Activated CD8-positive, alpha-beta T cell treated with anti-CD3 and anti-CD28 coated beads, Interleukin-2, amount 10 ng/mL, durations not matched to agents 7 days and 5 days (primary cell): ENCODE measurements at regions not wholly inside any gene's neighbourhood (a gene's known extent, or its start where the extent isn't known, plus 50 kb on each side); places are given as distances from the start of the nearest gene placed in this dataset.
A peak's percentile ranks its signal among the peaks of the same experiment; 100 is the strongest.

ENCODE experiments used
- ATAC-seq: fragments of 150-1000 bp; cut with Tn5 transposase; one replicate; pipeline ENCODE4 v1.10.0; 2021; ENCODE audit warnings: moderate library complexity
- CTCF ChIA-PET: fragments of 350-600 bp; sonication (Branson Sonifier 250); formaldehyde crosslinking; loops from one replicate; lab custom pipeline; 2021; ENCODE audit warnings: antibody characterized with exemption; lab: Charles Lee
- POLR2A ChIA-PET: fragments of 350-600 bp; sonication (Branson Sonifier 250); formaldehyde crosslinking; loops from one replicate; lab custom pipeline; 2021; ENCODE audit warnings: antibody characterized with exemption; lab: Charles Lee
- DNase-seq: peaks from one replicate; pipeline ENCODE4 v3.0.0-alpha.2; 2020
- H3K27ac Mint-ChIP-seq: one replicate; pipeline ENCODE4 v1.8.0; 2021; ENCODE audit warnings: mild to moderate bottlenecking, mixed read lengths
- H3K27me3 Mint-ChIP-seq: one replicate; pipeline ENCODE4 v1.8.0; 2021; ENCODE audit warnings: low read depth, mixed read lengths
- H3K36me3 Mint-ChIP-seq: one replicate; pipeline ENCODE4 v1.8.0; 2021; ENCODE audit warnings: low read depth, mixed read lengths
- H3K4me1 Mint-ChIP-seq: one replicate; pipeline ENCODE4 v1.8.0; 2021; ENCODE audit warnings: low read depth, mixed read lengths
- H3K4me3 Mint-ChIP-seq: one replicate; pipeline ENCODE4 v1.8.0; 2021; ENCODE audit warnings: mild to moderate bottlenecking, mixed read lengths
- H3K9me3 Mint-ChIP-seq: one replicate; pipeline ENCODE4 v1.8.0; 2022; ENCODE audit warnings: mixed read lengths; ENCODE audit not compliant: insufficient read depth

DNA sequence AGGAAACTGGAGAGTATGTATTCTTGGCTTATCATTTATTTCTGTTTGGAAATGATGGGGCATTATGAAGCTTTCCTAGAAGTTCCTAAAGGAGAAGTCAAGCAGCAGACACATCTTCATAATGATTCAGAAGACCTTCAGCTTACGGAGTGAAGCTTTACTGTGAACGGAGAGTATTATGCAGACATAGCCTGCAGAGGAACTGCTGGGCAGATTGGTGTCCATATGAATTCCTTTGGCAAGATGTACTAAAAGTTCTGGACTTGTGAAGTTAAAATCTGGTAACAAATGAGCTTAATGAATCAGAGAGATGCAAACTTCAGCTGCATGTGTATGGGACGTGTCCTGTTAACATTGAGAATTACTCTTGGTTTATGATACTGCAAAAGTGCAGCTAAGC, 60.1 kb downstream of the NABP1 start:
- Mint-ChIP-seq H3K36me3 (no peaks in the 10 kb centered on the region), H3K9me3 (no peaks in the 10 kb centered on the region), H3K4me1 (peaks cover 16% of the 10 kb centered on the region), H3K27me3 (peaks cover 35% of the 10 kb centered on the region), H3K4me3 (no peak overlapping the region), H3K27ac (no peak overlapping the region)
- ATAC-seq (no peak), DNase-seq (no peak)
- POLR2A ChIA-PET = no interaction called here
- CTCF ChIA-PET = interaction anchor here (1.2 kb wide), 1 partner anchor 23 kb away, joined by 4 read pairs; no protein-coding TSS in a partner anchor

- Mint-ChIP-seq H3K36me3 (no peaks in the 10 kb centered on the region), H3K27ac (no peak overlapping the region), H3K4me3 (no peak overlapping the region), H3K27me3 (peaks cover 38% of the 10 kb centered on the region), H3K4me1 (peaks cover 16% of the 10 kb centered on the region), H3K9me3 (no peaks in the 10 kb centered on the region)
- POLR2A ChIA-PET = no interaction called here
- ATAC-seq (no peak), DNase-seq (no peak)
- CTCF ChIA-PET = interaction anchor here (1.2 kb wide), 1 partner anchor 23 kb away, joined by 4 read pairs; no protein-coding TSS in a partner anchor
Measured at GRCh38 chr2:191738667-191739066, 60.7 kb downstream of the NABP1 start.

GRCh38 chr2:191739194-191739593, 61.3 kb downstream of the NABP1 start:
- H3K4me3 Mint-ChIP-seq = no peak overlapping the region
- peaks cover 35% of the 10 kb centered on the region for H3K27me3 Mint-ChIP-seq
- ATAC-seq = no peak
- no peaks in the 10 kb centered on the region for H3K9me3 Mint-ChIP-seq
- DNase-seq = no peak
- CTCF ChIA-PET = no interaction called here
- POLR2A ChIA-PET = interaction anchor here (1.3 to 1.6 kb wide), 2 partner anchors 13 to 61 kb away, joined by 3 to 10 read pairs; partner anchors contain the start of gene NABP1
- no peak overlapping the region for H3K27ac Mint-ChIP-seq
- H3K4me1 Mint-ChIP-seq = peaks cover 16% of the 10 kb centered on the region
- no peaks in the 10 kb centered on the region for H3K36me3 Mint-ChIP-seq

GRCh38 chr2:191740016-191740419, 62.1 kb downstream of the NABP1 start:
- Mint-ChIP-seq H3K27ac (peak overlapping the region; percentile 79), H3K27me3 (peaks cover 31% of the 10 kb centered on the region), H3K4me3 (peak overlapping the region; percentile 11), H3K9me3 (no peaks in the 10 kb centered on the region), H3K4me1 (peaks cover 16% of the 10 kb centered on the region), H3K36me3 (no peaks in the 10 kb centered on the region)
- ATAC-seq (peak; percentile 97), DNase-seq (peak; percentile 89)
- POLR2A ChIA-PET = interaction anchor here (1.3 to 1.6 kb wide), 3 partner anchors 14 to 64 kb away, joined by 3 to 10 read pairs (median 4); partner anchors contain the start of gene NABP1
- CTCF ChIA-PET = interaction anchor here (1.1 kb wide), 1 partner anchor 173 kb away, joined by 3 read pairs; no protein-coding TSS in a partner anchor

DNA sequence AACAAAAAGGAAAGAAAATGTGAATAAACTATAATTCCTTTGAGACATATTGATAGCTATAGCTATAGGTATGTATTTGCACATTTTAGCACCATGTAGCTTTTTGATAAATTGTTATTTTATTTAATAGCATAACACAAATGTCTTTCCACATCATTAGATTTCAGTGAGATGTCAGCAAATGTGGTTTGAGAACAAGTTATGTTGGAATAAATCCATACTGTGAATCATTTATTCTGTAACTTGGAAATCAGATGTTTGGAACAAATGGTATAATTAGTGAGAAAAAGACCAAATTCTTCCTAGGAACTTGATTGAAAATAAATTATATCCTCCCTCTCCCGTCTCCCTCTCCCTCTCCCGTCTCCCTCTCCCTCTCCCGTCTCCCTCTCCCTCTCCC, 62.8 kb downstream of the NABP1 start:
- DNase-seq = no peak
- H3K36me3 Mint-ChIP-seq = no peaks in the 10 kb centered on the region
- H3K9me3 Mint-ChIP-seq = no peaks in the 10 kb centered on the region
- H3K4me3 Mint-ChIP-seq = no peak overlapping the region
- H3K4me1 Mint-ChIP-seq = peaks cover 16% of the 10 kb centered on the region
- peaks cover 35% of the 10 kb centered on the region for H3K27me3 Mint-ChIP-seq
- no peak for ATAC-seq
- ChIA-PET CTCF (interaction anchor here (1.1 kb wide), 1 partner anchor 174 kb away, joined by 3 read pairs; no protein-coding TSS in a partner anchor), POLR2A (interaction anchor here (1.3 to 1.6 kb wide), 3 partner anchors 14 to 65 kb away, joined by 3 to 10 read pairs (median 4); partner anchors contain the start of gene NABP1)
- no peak overlapping the region for H3K27ac Mint-ChIP-seq

DNA sequence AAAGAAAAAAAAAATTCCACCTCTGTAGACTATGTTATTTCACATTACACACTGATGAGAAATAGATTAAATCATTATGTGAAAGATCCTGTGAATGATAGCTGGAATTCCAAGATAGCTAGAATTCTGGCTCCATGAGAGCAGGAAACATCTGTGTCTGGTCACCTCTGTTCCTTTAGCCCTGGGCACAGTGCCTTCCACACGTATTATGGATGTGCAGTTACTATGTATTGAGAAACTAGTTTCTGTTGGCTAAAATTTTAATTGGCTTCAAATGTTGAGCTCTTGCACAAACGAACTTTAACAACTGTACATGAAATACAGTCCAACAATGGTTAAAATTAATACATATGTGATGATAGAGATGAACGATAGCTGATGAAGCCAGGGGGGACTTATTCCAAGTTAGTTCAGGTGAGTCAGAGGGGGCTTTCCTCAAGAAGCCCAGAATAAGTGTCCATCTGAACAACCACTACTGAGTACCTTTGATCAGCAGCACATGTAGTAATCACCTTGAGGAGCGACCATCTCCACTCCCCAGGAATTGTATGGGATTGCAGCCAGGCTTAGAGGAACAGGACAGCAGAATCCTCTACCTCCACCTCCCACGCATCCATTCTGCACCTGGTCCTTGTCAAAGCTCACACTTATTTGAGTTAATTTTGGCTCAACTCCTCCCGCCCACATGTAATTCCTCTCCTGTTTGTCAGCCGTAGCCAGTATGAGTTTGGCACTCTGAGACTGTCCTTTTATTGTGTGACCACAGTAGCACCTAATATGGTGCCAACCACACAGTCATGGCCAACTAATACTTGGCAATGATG, 68.6 kb downstream of the NABP1 start:
- H3K27me3 Mint-ChIP-seq = peaks cover 45% of the 10 kb centered on the region
- CTCF ChIA-PET = interaction anchor here (1.1 kb wide), 1 partner anchor 12 kb away, joined by 5 read pairs; no protein-coding TSS in a partner anchor
- no peak for ATAC-seq
- no peak for DNase-seq
- POLR2A ChIA-PET = no interaction called here
- peaks cover 2% of the 10 kb centered on the region for H3K4me1 Mint-ChIP-seq
- H3K9me3 Mint-ChIP-seq = no peaks in the 10 kb centered on the region
- no peak overlapping the region for H3K4me3 Mint-ChIP-seq
- H3K36me3 Mint-ChIP-seq = no peaks in the 10 kb centered on the region
- H3K27ac Mint-ChIP-seq = no peak overlapping the region

DNA sequence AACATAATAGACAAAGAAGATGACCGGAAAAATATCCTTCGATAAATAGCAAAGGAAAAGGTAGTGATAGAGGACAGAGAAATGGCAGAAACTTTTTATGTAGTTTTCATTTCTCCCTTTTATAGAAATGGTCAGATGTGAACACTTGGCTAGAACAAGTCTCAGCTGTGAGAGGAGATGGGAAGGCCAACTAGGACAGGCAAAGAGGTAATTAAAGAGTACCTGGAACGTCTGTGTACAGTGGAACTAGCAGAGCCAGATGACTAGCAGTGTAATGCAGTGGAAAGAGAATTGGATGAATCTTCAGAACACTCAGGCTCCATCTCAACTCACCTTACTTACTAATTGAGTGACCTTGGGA, 69.2 kb downstream of the NABP1 start:
- Mint-ChIP-seq H3K9me3 (no peaks in the 10 kb centered on the region), H3K27me3 (peaks cover 47% of the 10 kb centered on the region), H3K36me3 (no peaks in the 10 kb centered on the region), H3K4me1 (peaks cover 2% of the 10 kb centered on the region), H3K4me3 (no peak overlapping the region), H3K27ac (no peak overlapping the region)
- POLR2A ChIA-PET = no interaction called here
- ATAC-seq (no peak), DNase-seq (no peak)
- CTCF ChIA-PET = interaction anchor here (1.3 kb wide), 1 partner anchor 49 kb away, joined by 3 read pairs; no protein-coding TSS in a partner anchor

GRCh38 chr2:191748059-191748461, 70.1 kb downstream of the NABP1 start:
- POLR2A ChIA-PET = no interaction called here
- H3K4me3 Mint-ChIP-seq = no peak overlapping the region
- H3K27me3 Mint-ChIP-seq = peaks cover 50% of the 10 kb centered on the region
- DNase-seq (no peak), ATAC-seq (no peak)
- no peaks in the 10 kb centered on the region for H3K36me3 Mint-ChIP-seq
- CTCF ChIA-PET = interaction anchor here (0.6 to 1.6 kb wide), 4 partner anchors 11 to 414 kb away, joined by 3 to 7 read pairs (median 3); no protein-coding TSS in a partner anchor
- H3K27ac Mint-ChIP-seq = no peak overlapping the region
- H3K9me3 Mint-ChIP-seq = no peaks in the 10 kb centered on the region
- H3K4me1 Mint-ChIP-seq = peaks cover 2% of the 10 kb centered on the region

DNA sequence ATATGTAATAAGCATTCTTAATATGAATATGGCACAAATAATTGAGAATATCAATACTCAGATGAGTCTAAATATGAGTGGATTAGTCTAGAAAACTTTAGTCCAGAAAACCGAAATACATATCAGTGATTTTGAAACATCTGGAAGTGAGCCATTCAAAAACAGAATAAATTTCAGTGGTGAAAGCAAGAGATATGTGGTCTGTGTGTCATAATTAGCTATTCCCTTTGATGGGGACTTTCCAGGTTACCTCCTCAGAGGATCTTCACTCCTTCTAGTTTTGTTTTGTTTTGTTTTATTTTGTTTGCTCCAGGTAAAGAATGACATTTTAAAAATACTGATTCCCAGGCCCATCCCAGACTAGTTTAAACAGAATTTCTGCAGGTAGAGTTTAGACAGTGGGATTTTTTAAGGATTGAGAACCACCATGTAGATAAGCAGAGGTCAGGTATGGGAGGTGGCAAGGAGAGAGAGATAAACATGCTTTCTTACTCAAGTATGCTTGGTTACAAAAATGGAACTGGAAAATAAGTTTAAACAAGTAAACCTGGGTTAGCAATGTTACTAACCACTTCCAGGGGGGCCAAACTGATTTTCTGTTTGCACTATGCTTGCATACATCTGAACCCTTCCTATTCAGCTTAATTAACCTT, 70.7 kb downstream of the NABP1 start:
- no peak for ATAC-seq
- H3K27me3 Mint-ChIP-seq = peaks cover 50% of the 10 kb centered on the region
- POLR2A ChIA-PET = no interaction called here
- CTCF ChIA-PET = interaction anchor here (0.6 to 1.6 kb wide), 4 partner anchors 10 to 414 kb away, joined by 3 to 7 read pairs (median 3); no protein-coding TSS in a partner anchor
- no peak overlapping the region for H3K27ac Mint-ChIP-seq
- H3K9me3 Mint-ChIP-seq = no peaks in the 10 kb centered on the region
- peaks cover 2% of the 10 kb centered on the region for H3K4me1 Mint-ChIP-seq
- H3K36me3 Mint-ChIP-seq = no peaks in the 10 kb centered on the region
- H3K4me3 Mint-ChIP-seq = no peak overlapping the region
- DNase-seq = no peak

GRCh38 chr2:191749181-191749540, 71.2 kb downstream of the NABP1 start:
- POLR2A ChIA-PET = no interaction called here
- Mint-ChIP-seq H3K4me1 (peaks cover 2% of the 10 kb centered on the region), H3K4me3 (no peak overlapping the region), H3K9me3 (no peaks in the 10 kb centered on the region), H3K27ac (no peak overlapping the region), H3K27me3 (peaks cover 48% of the 10 kb centered on the region), H3K36me3 (no peaks in the 10 kb centered on the region)
- DNase-seq = no peak
- ATAC-seq = no peak
- CTCF ChIA-PET = interaction anchor here (1.6 kb wide), 1 partner anchor 10 kb away, joined by 7 read pairs; no protein-coding TSS in a partner anchor

DNA sequence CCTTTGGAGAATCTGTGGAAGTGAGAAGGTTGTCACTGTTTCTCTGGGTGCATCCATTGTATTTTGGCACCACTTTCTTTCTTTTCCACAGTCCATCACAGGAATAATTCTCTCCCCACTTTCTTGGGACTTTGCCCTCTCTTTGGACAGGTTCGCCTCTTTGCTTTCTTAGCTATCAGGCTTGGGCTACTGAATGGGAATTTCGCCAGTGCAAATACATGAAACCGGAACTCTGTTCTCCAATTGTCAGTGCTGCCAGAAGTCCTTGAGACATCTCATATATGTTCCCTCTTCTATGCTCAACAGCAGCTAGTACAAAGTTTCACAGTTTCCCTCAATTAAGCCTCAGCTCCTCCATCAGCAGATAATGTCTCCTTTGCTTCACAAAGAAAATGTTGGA, 76.2 kb downstream of the NABP1 start:
- Mint-ChIP-seq H3K4me3 (no peak overlapping the region), H3K4me1 (peaks cover 4% of the 10 kb centered on the region), H3K9me3 (no peaks in the 10 kb centered on the region), H3K27ac (no peak overlapping the region), H3K36me3 (no peaks in the 10 kb centered on the region), H3K27me3 (peaks cover 27% of the 10 kb centered on the region)
- CTCF ChIA-PET = no interaction called here
- POLR2A ChIA-PET = no interaction called here
- ATAC-seq (no peak), DNase-seq (no peak)
